GM23338 (cell line): ENCODE measurements at regions not wholly inside any gene's neighbourhood (a gene's known extent, or its start where the extent isn't known, plus 50 kb on each side); places are given as distances from the start of the nearest gene placed in this dataset.

Source experiments
- ATAC-seq: fragments of 200-7000 bp; cut with Tn5 transposase; 3 replicates; pipeline ENCODE4 v1.9.1; 2020
- DNase-seq: peaks from one replicate; pipeline ENCODE4 v3.0.0-alpha.2; 2015; ENCODE audit warnings: low spot score
- H2AFZ ChIP-seq: fragments of 200-600 bp; sonication (generic); 2 replicates; pipeline ENCODE4 v1.8.0; 2016; ENCODE audit warnings: antibody characterized with exemption, mild to moderate bottlenecking, moderate library complexity
- H3F3A ChIP-seq: fragments of 200-600 bp; sonication (generic); replicated peaks from 2 replicates; pipeline ENCODE4 v1.8.0; 2017; ENCODE audit warnings: antibody characterized with exemption, mixed run types, low read depth
- H3K27ac ChIP-seq: fragments of 200-600 bp; sonication (generic); 2 replicates; pipeline ENCODE4 v1.6.1; 2016; ENCODE audit warnings: low read depth
- H3K27me3 ChIP-seq: fragments of 200-600 bp; sonication (generic); 2 replicates; pipeline ENCODE4 v1.8.0; 2016; ENCODE audit warnings: mild to moderate bottlenecking, mixed run types, moderate library complexity; ENCODE audit not compliant: insufficient read depth
- H3K36me3 ChIP-seq: fragments of 200-600 bp; sonication (generic); 2 replicates; pipeline ENCODE4 v1.8.0; 2016; ENCODE audit warnings: mild to moderate bottlenecking; ENCODE audit not compliant: insufficient read depth
- H3K4me1 ChIP-seq: fragments of 200-600 bp; sonication (generic); 2 replicates; pipeline ENCODE4 v1.8.0; 2016; ENCODE audit warnings: mild to moderate bottlenecking, moderate library complexity; ENCODE audit not compliant: insufficient read depth
- H3K4me2 ChIP-seq: fragments of 200-600 bp; sonication (generic); 2 replicates; pipeline ENCODE4 v1.7.1; 2017; ENCODE audit warnings: mixed run types
- H3K4me3 ChIP-seq: fragments of 200-600 bp; sonication (generic); 2 replicates; pipeline ENCODE4 v1.6.1; 2016; ENCODE audit warnings: mixed run types
- H3K79me2 ChIP-seq: fragments of 200-600 bp; sonication (generic); replicated peaks from 2 replicates; pipeline ENCODE4 v1.8.0; 2017; ENCODE audit warnings: mild to moderate bottlenecking; ENCODE audit not compliant: insufficient read depth
- H3K9me2 ChIP-seq: fragments of 200-600 bp; sonication (generic); 2 replicates; pipeline ENCODE4 v1.8.0; 2017; ENCODE audit not compliant: insufficient read depth
- H4K20me1 ChIP-seq: fragments of 200-600 bp; sonication (generic); replicated peaks from 2 replicates; pipeline ENCODE4 v1.8.0; 2017; ENCODE audit warnings: mild to moderate bottlenecking; ENCODE audit not compliant: insufficient read depth
- H3K27ac Mint-ChIP-seq: 2 replicates; pipeline ENCODE4 v1.8.0; 2020; ENCODE audit warnings: inconsistent platforms, mild to moderate bottlenecking, moderate library complexity, mixed read lengths
- H3K27me3 Mint-ChIP-seq: 3 replicates; pipeline ENCODE4 v1.8.0; 2022; ENCODE audit warnings: low read depth, mild to moderate bottlenecking, moderate library complexity, mixed read lengths, inconsistent platforms; ENCODE audit not compliant: insufficient read depth, poor library complexity
- H3K36me3 Mint-ChIP-seq: 3 replicates; pipeline ENCODE4 v1.8.0; 2021; ENCODE audit warnings: low read depth, mild to moderate bottlenecking, inconsistent platforms, moderate library complexity, mixed read lengths
- H3K4me1 Mint-ChIP-seq: 3 replicates; pipeline ENCODE4 v1.8.0; 2020; ENCODE audit warnings: mild to moderate bottlenecking, inconsistent platforms, mixed read lengths
- H3K4me3 Mint-ChIP-seq: 3 replicates; pipeline ENCODE4 v1.8.0; 2021; ENCODE audit warnings: moderate library complexity, mild to moderate bottlenecking, inconsistent platforms, mixed read lengths
- H3K9me3 Mint-ChIP-seq: 3 replicates; pipeline ENCODE4 v1.8.0; 2020; ENCODE audit warnings: moderate library complexity, mild to moderate bottlenecking, inconsistent platforms, mixed read lengths
- CREB1 ChIP-seq: fragments of 250-450 bp; sonication (Bioruptor Pico); IDR thresholded peaks from 2 replicates; pipeline ENCODE4 v1.5.0; 2020; ENCODE audit warnings: low read depth, mild to moderate bottlenecking, moderate library complexity
- EZH2 ChIP-seq: fragments of 200-600 bp; sonication (generic); IDR thresholded peaks from one replicate; pipeline ENCODE4 v1.8.0; 2017; ENCODE audit warnings: antibody characterized with exemption, mild to moderate bottlenecking, low read depth; ENCODE audit not compliant: unreplicated experiment
- EZH2phosphoT487 ChIP-seq: fragments of 200-600 bp; sonication (generic); IDR thresholded peaks from one replicate; pipeline ENCODE4 v1.8.1; 2018; ENCODE audit warnings: antibody characterized with exemption; ENCODE audit not compliant: unreplicated experiment
- JUNB ChIP-seq: IDR thresholded peaks from one replicate; pipeline ENCODE4 v1.6.1; 2016; ENCODE audit warnings: antibody characterized with exemption; ENCODE audit not compliant: unreplicated experiment
- NANOG ChIP-seq: IDR thresholded peaks from 2 replicates; pipeline ENCODE4 v1.6.1; 2016; ENCODE audit warnings: antibody characterized with exemption, borderline replicate concordance
- POLR2AphosphoS5 ChIP-seq: IDR thresholded peaks from 2 replicates; pipeline ENCODE4 v1.6.1; 2016; ENCODE audit warnings: antibody characterized with exemption, low read depth
- STAT1 ChIP-seq: IDR thresholded peaks from one replicate; pipeline ENCODE4 v1.6.1; 2016; ENCODE audit warnings: antibody characterized with exemption; ENCODE audit not compliant: unreplicated experiment
- ZNF114 ChIP-seq: fragments of 250-450 bp; sonication (Bioruptor Pico); IDR thresholded peaks from 2 replicates; pipeline ENCODE4 v1.5.0; 2020; ENCODE audit warnings: mild to moderate bottlenecking, moderate library complexity
- ZNF331 ChIP-seq: fragments of 250-450 bp; sonication (Bioruptor Pico); IDR thresholded peaks from 2 replicates; pipeline ENCODE4 v1.5.0; 2020; ENCODE audit warnings: low read depth, mild to moderate bottlenecking, moderate library complexity
- TF ChIP-seq, protein P1 (sequence below): fragments of 250-450 bp; sonication (Bioruptor Pico); IDR thresholded peaks from 2 replicates; pipeline ENCODE4 v1.5.0; 2020; ENCODE audit warnings: mild to moderate bottlenecking, moderate library complexity
- TF ChIP-seq, protein P2 (sequence below): IDR thresholded peaks from 2 replicates; pipeline ENCODE4 v1.6.1; 2016; ENCODE audit warnings: antibody characterized with exemption
- TF ChIP-seq, protein P3 (sequence below), 2 experiments: fragments of 200-600 bp in 1 of 2; sonication (generic) in 1 of 2; conservative IDR thresholded peaks; 2 replicates each; pipeline versions ENCODE4 v1.5.1 to v1.6.1; 2016 to 2017; ENCODE audit warnings: antibody characterized with exemption in 2 of 2, low read depth in 2 of 2, mild to moderate bottlenecking in 2 of 2, moderate library complexity in 1 of 2
- TF ChIP-seq, protein P4 (sequence below): IDR thresholded peaks from one replicate; pipeline ENCODE4 v1.6.1; 2018; ENCODE audit warnings: antibody characterized with exemption; ENCODE audit not compliant: unreplicated experiment

DNA sequence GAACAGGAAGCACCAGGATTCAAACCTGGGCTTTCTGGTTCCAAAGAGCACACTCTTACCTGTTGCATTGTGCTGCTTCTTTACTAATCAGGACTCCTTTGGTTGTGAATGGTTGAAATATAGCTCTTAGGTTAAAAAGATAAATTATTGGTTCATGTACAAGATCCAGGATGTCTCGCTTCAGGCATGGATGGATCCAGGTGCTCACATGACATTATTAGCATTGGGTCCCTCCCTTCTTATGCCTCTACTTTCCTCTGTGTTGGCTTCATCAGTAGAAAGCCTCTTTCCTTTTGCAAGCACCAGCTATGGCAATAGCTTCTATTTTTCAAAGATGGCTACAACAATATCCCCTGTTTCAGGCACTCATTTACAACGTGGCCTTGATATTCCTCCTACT, 217.7 kb upstream of the SULF2 start:
- Histone ChIP-seq H3K4me3 (no peak overlapping the region), H2AFZ (no peak overlapping the region), H3K36me3 (no peaks in the 10 kb centered on the region), H3F3A (no peaks in the 10 kb centered on the region), H3K4me2 (no peak overlapping the region), H3K27me3 (no peaks in the 10 kb centered on the region), H4K20me1 (no peaks in the 10 kb centered on the region), H3K4me1 (peaks cover 11% of the 10 kb centered on the region), H3K27ac (no peak overlapping the region), H3K9me2 (no peaks in the 10 kb centered on the region), H3K79me2 (no peaks in the 10 kb centered on the region)
- DNase-seq (no peak), ATAC-seq (no peak)
- Mint-ChIP-seq H3K27me3 (peaks cover 12% of the 10 kb centered on the region), H3K9me3 (peaks cover 23% of the 10 kb centered on the region), H3K36me3 (peaks cover 11% of the 10 kb centered on the region; the same call in 1 of the 3 replicates), H3K27ac (no peak overlapping the region), H3K4me3 (no peak overlapping the region), H3K4me1 (peaks cover 13% of the 10 kb centered on the region)
- TF ChIP-seq, protein P1, sequence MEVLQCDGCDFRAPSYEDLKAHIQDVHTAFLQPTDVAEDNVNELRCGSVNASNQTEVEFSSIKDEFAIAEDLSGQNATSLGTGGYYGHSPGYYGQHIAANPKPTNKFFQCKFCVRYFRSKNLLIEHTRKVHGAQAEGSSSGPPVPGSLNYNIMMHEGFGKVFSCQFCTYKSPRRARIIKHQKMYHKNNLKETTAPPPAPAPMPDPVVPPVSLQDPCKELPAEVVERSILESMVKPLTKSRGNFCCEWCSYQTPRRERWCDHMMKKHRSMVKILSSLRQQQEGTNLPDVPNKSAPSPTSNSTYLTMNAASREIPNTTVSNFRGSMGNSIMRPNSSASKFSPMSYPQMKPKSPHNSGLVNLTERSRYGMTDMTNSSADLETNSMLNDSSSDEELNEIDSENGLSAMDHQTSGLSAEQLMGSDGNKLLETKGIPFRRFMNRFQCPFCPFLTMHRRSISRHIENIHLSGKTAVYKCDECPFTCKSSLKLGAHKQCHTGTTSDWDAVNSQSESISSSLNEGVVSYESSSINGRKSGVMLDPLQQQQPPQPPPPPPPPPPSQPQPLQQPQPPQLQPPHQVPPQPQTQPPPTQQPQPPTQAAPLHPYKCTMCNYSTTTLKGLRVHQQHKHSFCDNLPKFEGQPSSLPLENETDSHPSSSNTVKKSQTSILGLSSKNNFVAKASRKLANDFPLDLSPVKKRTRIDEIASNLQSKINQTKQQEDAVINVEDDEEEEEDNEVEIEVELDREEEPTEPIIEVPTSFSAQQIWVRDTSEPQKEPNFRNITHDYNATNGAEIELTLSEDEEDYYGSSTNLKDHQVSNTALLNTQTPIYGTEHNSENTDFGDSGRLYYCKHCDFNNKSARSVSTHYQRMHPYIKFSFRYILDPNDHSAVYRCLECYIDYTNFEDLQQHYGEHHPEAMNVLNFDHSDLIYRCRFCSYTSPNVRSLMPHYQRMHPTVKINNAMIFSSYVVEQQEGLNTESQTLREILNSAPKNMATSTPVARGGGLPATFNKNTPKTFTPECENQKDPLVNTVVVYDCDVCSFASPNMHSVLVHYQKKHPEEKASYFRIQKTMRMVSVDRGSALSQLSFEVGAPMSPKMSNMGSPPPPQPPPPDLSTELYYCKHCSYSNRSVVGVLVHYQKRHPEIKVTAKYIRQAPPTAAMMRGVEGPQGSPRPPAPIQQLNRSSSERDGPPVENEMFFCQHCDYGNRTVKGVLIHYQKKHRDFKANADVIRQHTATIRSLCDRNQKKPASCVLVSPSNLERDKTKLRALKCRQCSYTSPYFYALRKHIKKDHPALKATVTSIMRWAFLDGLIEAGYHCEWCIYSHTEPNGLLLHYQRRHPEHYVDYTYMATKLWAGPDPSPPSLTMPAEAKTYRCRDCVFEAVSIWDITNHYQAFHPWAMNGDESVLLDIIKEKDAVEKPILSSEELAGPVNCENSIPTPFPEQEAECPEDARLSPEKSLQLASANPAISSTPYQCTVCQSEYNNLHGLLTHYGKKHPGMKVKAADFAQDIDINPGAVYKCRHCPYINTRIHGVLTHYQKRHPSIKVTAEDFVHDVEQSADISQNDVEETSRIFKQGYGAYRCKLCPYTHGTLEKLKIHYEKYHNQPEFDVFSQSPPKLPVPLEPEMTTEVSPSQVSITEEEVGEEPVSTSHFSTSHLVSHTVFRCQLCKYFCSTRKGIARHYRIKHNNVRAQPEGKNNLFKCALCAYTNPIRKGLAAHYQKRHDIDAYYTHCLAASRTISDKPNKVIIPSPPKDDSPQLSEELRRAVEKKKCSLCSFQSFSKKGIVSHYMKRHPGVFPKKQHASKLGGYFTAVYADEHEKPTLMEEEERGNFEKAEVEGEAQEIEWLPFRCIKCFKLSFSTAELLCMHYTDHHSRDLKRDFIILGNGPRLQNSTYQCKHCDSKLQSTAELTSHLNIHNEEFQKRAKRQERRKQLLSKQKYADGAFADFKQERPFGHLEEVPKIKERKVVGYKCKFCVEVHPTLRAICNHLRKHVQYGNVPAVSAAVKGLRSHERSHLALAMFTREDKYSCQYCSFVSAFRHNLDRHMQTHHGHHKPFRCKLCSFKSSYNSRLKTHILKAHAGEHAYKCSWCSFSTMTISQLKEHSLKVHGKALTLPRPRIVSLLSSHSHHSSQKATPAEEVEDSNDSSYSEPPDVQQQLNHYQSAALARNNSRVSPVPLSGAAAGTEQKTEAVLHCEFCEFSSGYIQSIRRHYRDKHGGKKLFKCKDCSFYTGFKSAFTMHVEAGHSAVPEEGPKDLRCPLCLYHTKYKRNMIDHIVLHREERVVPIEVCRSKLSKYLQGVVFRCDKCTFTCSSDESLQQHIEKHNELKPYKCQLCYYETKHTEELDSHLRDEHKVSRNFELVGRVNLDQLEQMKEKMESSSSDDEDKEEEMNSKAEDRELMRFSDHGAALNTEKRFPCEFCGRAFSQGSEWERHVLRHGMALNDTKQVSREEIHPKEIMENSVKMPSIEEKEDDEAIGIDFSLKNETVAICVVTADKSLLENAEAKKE (CRISPR knock-in tag): no peak
- TF ChIP-seq EZH2phosphoT487: no peak
- TF ChIP-seq, protein P2, sequence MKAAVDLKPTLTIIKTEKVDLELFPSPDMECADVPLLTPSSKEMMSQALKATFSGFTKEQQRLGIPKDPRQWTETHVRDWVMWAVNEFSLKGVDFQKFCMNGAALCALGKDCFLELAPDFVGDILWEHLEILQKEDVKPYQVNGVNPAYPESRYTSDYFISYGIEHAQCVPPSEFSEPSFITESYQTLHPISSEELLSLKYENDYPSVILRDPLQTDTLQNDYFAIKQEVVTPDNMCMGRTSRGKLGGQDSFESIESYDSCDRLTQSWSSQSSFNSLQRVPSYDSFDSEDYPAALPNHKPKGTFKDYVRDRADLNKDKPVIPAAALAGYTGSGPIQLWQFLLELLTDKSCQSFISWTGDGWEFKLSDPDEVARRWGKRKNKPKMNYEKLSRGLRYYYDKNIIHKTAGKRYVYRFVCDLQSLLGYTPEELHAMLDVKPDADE: no peak
- no peak for TF ChIP-seq ZNF114 (CRISPR knock-in tag)
- TF ChIP-seq CREB1 (CRISPR knock-in tag): no peak
- TF ChIP-seq JUNB: no peak
- TF ChIP-seq, protein P3, sequence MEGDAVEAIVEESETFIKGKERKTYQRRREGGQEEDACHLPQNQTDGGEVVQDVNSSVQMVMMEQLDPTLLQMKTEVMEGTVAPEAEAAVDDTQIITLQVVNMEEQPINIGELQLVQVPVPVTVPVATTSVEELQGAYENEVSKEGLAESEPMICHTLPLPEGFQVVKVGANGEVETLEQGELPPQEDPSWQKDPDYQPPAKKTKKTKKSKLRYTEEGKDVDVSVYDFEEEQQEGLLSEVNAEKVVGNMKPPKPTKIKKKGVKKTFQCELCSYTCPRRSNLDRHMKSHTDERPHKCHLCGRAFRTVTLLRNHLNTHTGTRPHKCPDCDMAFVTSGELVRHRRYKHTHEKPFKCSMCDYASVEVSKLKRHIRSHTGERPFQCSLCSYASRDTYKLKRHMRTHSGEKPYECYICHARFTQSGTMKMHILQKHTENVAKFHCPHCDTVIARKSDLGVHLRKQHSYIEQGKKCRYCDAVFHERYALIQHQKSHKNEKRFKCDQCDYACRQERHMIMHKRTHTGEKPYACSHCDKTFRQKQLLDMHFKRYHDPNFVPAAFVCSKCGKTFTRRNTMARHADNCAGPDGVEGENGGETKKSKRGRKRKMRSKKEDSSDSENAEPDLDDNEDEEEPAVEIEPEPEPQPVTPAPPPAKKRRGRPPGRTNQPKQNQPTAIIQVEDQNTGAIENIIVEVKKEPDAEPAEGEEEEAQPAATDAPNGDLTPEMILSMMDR (conservative IDR thresholded peaks at IDR 0.05; ENCODE audit: low read depth in 2 of 2): no peak
- TF ChIP-seq ZNF331 (CRISPR knock-in tag): no peak
- TF ChIP-seq, protein P4, sequence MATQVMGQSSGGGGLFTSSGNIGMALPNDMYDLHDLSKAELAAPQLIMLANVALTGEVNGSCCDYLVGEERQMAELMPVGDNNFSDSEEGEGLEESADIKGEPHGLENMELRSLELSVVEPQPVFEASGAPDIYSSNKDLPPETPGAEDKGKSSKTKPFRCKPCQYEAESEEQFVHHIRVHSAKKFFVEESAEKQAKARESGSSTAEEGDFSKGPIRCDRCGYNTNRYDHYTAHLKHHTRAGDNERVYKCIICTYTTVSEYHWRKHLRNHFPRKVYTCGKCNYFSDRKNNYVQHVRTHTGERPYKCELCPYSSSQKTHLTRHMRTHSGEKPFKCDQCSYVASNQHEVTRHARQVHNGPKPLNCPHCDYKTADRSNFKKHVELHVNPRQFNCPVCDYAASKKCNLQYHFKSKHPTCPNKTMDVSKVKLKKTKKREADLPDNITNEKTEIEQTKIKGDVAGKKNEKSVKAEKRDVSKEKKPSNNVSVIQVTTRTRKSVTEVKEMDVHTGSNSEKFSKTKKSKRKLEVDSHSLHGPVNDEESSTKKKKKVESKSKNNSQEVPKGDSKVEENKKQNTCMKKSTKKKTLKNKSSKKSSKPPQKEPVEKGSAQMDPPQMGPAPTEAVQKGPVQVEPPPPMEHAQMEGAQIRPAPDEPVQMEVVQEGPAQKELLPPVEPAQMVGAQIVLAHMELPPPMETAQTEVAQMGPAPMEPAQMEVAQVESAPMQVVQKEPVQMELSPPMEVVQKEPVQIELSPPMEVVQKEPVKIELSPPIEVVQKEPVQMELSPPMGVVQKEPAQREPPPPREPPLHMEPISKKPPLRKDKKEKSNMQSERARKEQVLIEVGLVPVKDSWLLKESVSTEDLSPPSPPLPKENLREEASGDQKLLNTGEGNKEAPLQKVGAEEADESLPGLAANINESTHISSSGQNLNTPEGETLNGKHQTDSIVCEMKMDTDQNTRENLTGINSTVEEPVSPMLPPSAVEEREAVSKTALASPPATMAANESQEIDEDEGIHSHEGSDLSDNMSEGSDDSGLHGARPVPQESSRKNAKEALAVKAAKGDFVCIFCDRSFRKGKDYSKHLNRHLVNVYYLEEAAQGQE: no peak
- no peak for TF ChIP-seq EZH2
- TF ChIP-seq NANOG: no peak
- no peak for TF ChIP-seq POLR2AphosphoS5
- no peak for TF ChIP-seq STAT1
